MCF 10A (cell line): ENCODE measurements at regions not wholly inside any gene's neighbourhood (a gene's known extent, or its start where the extent isn't known, plus 50 kb on each side); places are given as distances from the start of the nearest gene placed in this dataset.

Experiments used
- BruUV-seq: library from RNA; stranded (reverse); fragments of 400-500 nt; replicated peaks from 2 replicates; lab custom pipeline; 2021; lab: Mats Ljungman, UMichigan
- CTCF ChIA-PET: fragments of 300-600 bp; sonication (Branson Sonifier 250); formaldehyde crosslinking; extraction: SDS; loops from one replicate; lab custom pipeline; 2021; ENCODE audit warnings: antibody characterized with exemption, inconsistent platforms; lab: Yijun Ruan, JAX
- POLR2A ChIA-PET: fragments of 300-600, 350-650 bp; sonication (Branson Sonifier 250); formaldehyde crosslinking; extraction: SDS; loops from one replicate; lab custom pipeline; 2020; ENCODE audit warnings: antibody characterized with exemption, inconsistent platforms; lab: Yijun Ruan, JAX
- DNase-seq: peaks from one replicate; pipeline ENCODE4 v3.0.0-alpha.2; 2018; ENCODE audit not compliant: unreplicated experiment
- H3K27ac Mint-ChIP-seq: one replicate; pipeline ENCODE4 v1.8.0; 2022; ENCODE audit warnings: mild to moderate bottlenecking, low read depth, mixed read lengths; ENCODE audit not compliant: unreplicated experiment
- H3K27me3 Mint-ChIP-seq: one replicate; pipeline ENCODE4 v1.8.0; 2022; ENCODE audit warnings: mixed read lengths; ENCODE audit not compliant: insufficient read depth, unreplicated experiment
- H3K36me3 Mint-ChIP-seq: one replicate; pipeline ENCODE4 v1.8.0; 2022; ENCODE audit warnings: mild to moderate bottlenecking, moderate library complexity, mixed read lengths; ENCODE audit not compliant: insufficient read depth, unreplicated experiment
- H3K4me1 Mint-ChIP-seq: one replicate; pipeline ENCODE4 v1.8.0; 2022; ENCODE audit warnings: mixed read lengths; ENCODE audit not compliant: insufficient read depth, unreplicated experiment
- H3K4me3 Mint-ChIP-seq: one replicate; pipeline ENCODE4 v1.8.0; 2022; ENCODE audit warnings: mild to moderate bottlenecking, moderate library complexity, mixed read lengths; ENCODE audit not compliant: unreplicated experiment
- H3K9me3 Mint-ChIP-seq: one replicate; pipeline ENCODE4 v1.8.0; 2022; ENCODE audit warnings: mixed read lengths; ENCODE audit not compliant: unreplicated experiment
- CTCF ChIP-seq: fragments of 200-600 bp; IDR thresholded peaks from one replicate; pipeline ENCODE4 v1.8.0; 2022; ENCODE audit warnings: antibody characterized with exemption, mild to moderate bottlenecking; ENCODE audit not compliant: unreplicated experiment
- intact Hi-C: fragments of 100-400 bp; cut with micrococcal nuclease; formaldehyde crosslinking; loops from 2 replicates; pipeline ENCODE4 v1.14.1; 2022

- Mint-ChIP-seq H3K27me3 (no peaks in the 10 kb centered on the region), H3K4me3 (no peak overlapping the region), H3K27ac (peak overlapping the region; percentile 68), H3K4me1 (peaks cover 32% of the 10 kb centered on the region), H3K36me3 (no peaks in the 10 kb centered on the region), H3K9me3 (peaks cover 6% of the 10 kb centered on the region)
- BruUV-seq: no TSS peak
- DNase-seq: no peak
- POLR2A ChIA-PET: interaction anchor here (0.6 to 1.7 kb wide), 13 partner anchors 8 to 693 kb away, joined by 3 to 12 read pairs (median 4); partner anchors contain the start of gene TGFBR2
- CTCF ChIA-PET: interaction anchor here (0.7 kb wide), 1 partner anchor 11 kb away, joined by 3 read pairs; no protein-coding TSS in a partner anchor
- intact Hi-C loops: no loop called here
- no peak for TF ChIP-seq CTCF
These were observed 103.0 kb upstream of the TGFBR2 start for GRCh38 chr3:30503446-30503845.

DNA sequence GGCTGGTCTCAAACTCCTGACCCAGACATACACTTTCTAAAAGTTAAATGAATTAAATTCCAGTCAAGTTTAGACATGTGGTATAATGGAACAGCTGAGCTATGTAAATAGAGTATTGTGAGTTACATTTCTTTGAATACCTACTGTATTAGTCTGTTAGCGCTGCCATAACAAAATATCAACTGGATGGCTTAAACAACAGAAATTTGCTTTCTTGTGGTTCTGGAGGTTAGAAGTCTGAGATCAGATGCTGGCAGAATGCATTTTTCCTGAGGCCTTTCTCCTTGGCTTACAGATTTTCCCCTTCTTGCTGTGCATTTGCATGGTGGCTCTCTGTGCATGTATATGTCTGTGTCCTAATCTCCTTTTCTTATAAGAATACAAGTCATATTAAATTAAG is 101.5 kb upstream of the TGFBR2 start:
- Mint-ChIP-seq H3K27me3 (no peaks in the 10 kb centered on the region), H3K4me3 (no peak overlapping the region), H3K36me3 (no peaks in the 10 kb centered on the region), H3K27ac (no peak overlapping the region), H3K9me3 (peaks cover 6% of the 10 kb centered on the region), H3K4me1 (peaks cover 32% of the 10 kb centered on the region)
- no peak for DNase-seq
- TF ChIP-seq CTCF: no peak
- intact Hi-C loops: no loop called here
- CTCF ChIA-PET: interaction anchor here (0.8 kb wide), 1 partner anchor 178 kb away, joined by 4 read pairs; no protein-coding TSS in a partner anchor
- POLR2A ChIA-PET: interaction anchor here (0.9 kb wide), 1 partner anchor 13 kb away, joined by 4 read pairs; no protein-coding TSS in a partner anchor
- BruUV-seq: no TSS peak

GRCh38 chr3:30505866-30506520 is 100.4 kb upstream of the TGFBR2 start:
- no peaks in the 10 kb centered on the region for H3K36me3 Mint-ChIP-seq
- H3K27ac Mint-ChIP-seq: peak overlapping the region; percentile 16
- POLR2A ChIA-PET: no interaction called here
- CTCF ChIA-PET: no interaction called here
- TF ChIP-seq CTCF: no peak
- H3K27me3 Mint-ChIP-seq: no peaks in the 10 kb centered on the region
- H3K4me1 Mint-ChIP-seq: peaks cover 23% of the 10 kb centered on the region
- intact Hi-C loops: no loop called here
- H3K9me3 Mint-ChIP-seq: peaks cover 2% of the 10 kb centered on the region
- no TSS peak for BruUV-seq
- no peak overlapping the region for H3K4me3 Mint-ChIP-seq
- DNase-seq: no peak

- intact Hi-C loops: no loop called here
- Mint-ChIP-seq H3K27me3 (no peaks in the 10 kb centered on the region), H3K9me3 (no peaks in the 10 kb centered on the region), H3K4me1 (peaks cover 15% of the 10 kb centered on the region), H3K36me3 (peaks cover 13% of the 10 kb centered on the region), H3K4me3 (no peak overlapping the region), H3K27ac (no peak overlapping the region)
- BruUV-seq: no TSS peak
- ChIA-PET CTCF (interaction anchor here (0.6 to 1.0 kb wide), 2 partner anchors 73 to 106 kb away, joined by 3 read pairs; no protein-coding TSS in a partner anchor), POLR2A (no interaction called here)
- no peak for TF ChIP-seq CTCF
- DNase-seq: no peak
These were observed 98.1 kb upstream of the TGFBR2 start for GRCh38 chr3:30508339-30508738.
